Lower leg skin (tissue), 3 donors: ENCODE measurements at regions not wholly inside any gene's neighbourhood (a gene's known extent, or its start where the extent isn't known, plus 50 kb on each side); places are given as distances from the start of the nearest gene placed in this dataset.

Source experiments
- POLR2A ChIP-seq, 2 donors: fragments of 450-650 bp; IDR thresholded peaks; one replicate each; pipeline ENCODE4 v1.6.1; 2016 to 2017; ENCODE audit warnings: antibody characterized with exemption in 2 of 2, mild to moderate bottlenecking in 1 of 2, moderate library complexity in 1 of 2
- TF ChIP-seq, protein P1 (sequence below), 3 donors: fragments of 450-650 bp; IDR thresholded peaks; one replicate each; pipeline ENCODE4 v1.5.1; 2016; ENCODE audit warnings: antibody characterized with exemption in 3 of 3, mild to moderate bottlenecking in 3 of 3, moderate library complexity in 2 of 3

DNA sequence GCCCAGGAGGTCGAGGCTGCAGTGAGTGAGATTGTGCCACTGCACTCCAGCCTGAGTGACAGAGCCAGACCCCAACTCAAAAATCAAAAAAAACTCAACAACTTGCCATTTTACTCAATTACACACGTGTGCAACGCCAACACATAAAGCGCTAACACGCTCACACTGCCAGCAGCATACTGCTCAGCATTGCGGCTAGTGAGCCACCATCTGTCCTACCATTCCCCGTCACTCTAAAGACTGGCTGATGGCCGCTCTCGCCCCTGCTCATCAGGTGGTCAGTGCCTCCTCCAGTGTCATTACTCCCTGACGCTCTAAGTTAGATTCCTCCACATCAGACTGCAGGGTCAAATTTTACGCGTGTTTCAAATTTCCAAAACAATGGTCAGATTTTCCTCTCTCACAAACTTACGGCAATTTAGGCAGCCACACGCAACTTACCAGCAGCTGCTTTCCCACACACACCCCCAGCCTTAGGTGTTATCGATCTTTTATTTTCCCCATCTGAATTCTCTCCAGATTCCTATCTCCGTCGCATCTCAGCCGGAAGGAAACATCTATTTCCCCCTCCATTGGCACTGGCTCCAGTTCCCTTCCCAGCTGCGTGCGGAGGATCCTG is 240.8 kb downstream of the C16orf95 start:
- TF ChIP-seq, protein P1, sequence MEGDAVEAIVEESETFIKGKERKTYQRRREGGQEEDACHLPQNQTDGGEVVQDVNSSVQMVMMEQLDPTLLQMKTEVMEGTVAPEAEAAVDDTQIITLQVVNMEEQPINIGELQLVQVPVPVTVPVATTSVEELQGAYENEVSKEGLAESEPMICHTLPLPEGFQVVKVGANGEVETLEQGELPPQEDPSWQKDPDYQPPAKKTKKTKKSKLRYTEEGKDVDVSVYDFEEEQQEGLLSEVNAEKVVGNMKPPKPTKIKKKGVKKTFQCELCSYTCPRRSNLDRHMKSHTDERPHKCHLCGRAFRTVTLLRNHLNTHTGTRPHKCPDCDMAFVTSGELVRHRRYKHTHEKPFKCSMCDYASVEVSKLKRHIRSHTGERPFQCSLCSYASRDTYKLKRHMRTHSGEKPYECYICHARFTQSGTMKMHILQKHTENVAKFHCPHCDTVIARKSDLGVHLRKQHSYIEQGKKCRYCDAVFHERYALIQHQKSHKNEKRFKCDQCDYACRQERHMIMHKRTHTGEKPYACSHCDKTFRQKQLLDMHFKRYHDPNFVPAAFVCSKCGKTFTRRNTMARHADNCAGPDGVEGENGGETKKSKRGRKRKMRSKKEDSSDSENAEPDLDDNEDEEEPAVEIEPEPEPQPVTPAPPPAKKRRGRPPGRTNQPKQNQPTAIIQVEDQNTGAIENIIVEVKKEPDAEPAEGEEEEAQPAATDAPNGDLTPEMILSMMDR (IDR thresholded peaks at IDR 0.05): no peak
- TF ChIP-seq POLR2A (IDR thresholded peaks at IDR 0.05): no peak
